GM10248 (cell line): ENCODE measurements at regions not wholly inside any gene's neighbourhood (a gene's known extent, or its start where the extent isn't known, plus 50 kb on each side); places are given as distances from the start of the nearest gene placed in this dataset.

ENCODE experiments used
- CTCF ChIA-PET: fragments of 300-600 bp; sonication (Branson Sonifier 250); formaldehyde crosslinking; extraction: SDS; loops from one replicate; lab custom pipeline; 2021; ENCODE audit warnings: antibody characterized with exemption; lab: Yijun Ruan, JAX
- POLR2A ChIA-PET: fragments of 350-650 bp; sonication (Branson Sonifier 250); formaldehyde crosslinking; extraction: SDS; loops from one replicate; lab custom pipeline; 2020; ENCODE audit warnings: antibody characterized with exemption; lab: Yijun Ruan, JAX
- DNase-seq: peaks from one replicate; pipeline ENCODE4 v3.0.0; 2012; ENCODE audit errors: extremely low spot score
- CTCF ChIP-seq: IDR thresholded peaks from 2 replicates; pipeline ENCODE4 v1.5.1; 2012; ENCODE audit warnings: mild to moderate bottlenecking, low read depth; ENCODE audit errors: extremely low read depth, missing control alignments, control extremely low read depth

GRCh38 chr15:61756071-61756820, 304.0 kb downstream of the VPS13C start:
- DNase-seq: no peak
- no peak for TF ChIP-seq CTCF
- ChIA-PET POLR2A (no interaction called here), CTCF (no interaction called here)

- CTCF ChIA-PET: no interaction called here
- DNase-seq: no peak
- POLR2A ChIA-PET: no interaction called here
- no peak for TF ChIP-seq CTCF
Measured at GRCh38 chr15:61755467-61755866, 304.8 kb downstream of the VPS13C start.

GRCh38 chr15:61753018-61753710, 307.1 kb downstream of the VPS13C start:
- no peak for TF ChIP-seq CTCF
- ChIA-PET POLR2A (no interaction called here), CTCF (interaction anchor here (1.0 to 2.3 kb wide), 2 partner anchors 10 to 22 kb away, joined by 3 to 6 read pairs; no protein-coding TSS in a partner anchor)
- DNase-seq: no peak

GRCh38 chr15:61752001-61752400, 308.2 kb downstream of the VPS13C start:
- ChIA-PET POLR2A (no interaction called here), CTCF (interaction anchor here (2.3 kb wide), 1 partner anchor 21 kb away, joined by 6 read pairs; no protein-coding TSS in a partner anchor)
- no peak for DNase-seq
- TF ChIP-seq CTCF: no peak

- DNase-seq: no peak
- ChIA-PET CTCF (interaction anchor here (2.3 kb wide), 1 partner anchor 19 kb away, joined by 6 read pairs; no protein-coding TSS in a partner anchor), POLR2A (no interaction called here)
- no peak for TF ChIP-seq CTCF
Measured at GRCh38 chr15:61750271-61751084, 309.8 kb downstream of the VPS13C start.

GRCh38 chr15:61749169-61749568, 311.1 kb downstream of the VPS13C start:
- no peak for TF ChIP-seq CTCF
- DNase-seq: no peak
- ChIA-PET POLR2A (no interaction called here), CTCF (no interaction called here)
